ENCODE measurements at regions not wholly inside any gene's neighbourhood (a gene's known extent, or its start where the extent isn't known, plus 50 kb on each side); places are given as distances from the start of the nearest gene placed in this dataset.
A peak's percentile ranks its signal among the peaks of the same experiment; 100 is the strongest.

DNA sequence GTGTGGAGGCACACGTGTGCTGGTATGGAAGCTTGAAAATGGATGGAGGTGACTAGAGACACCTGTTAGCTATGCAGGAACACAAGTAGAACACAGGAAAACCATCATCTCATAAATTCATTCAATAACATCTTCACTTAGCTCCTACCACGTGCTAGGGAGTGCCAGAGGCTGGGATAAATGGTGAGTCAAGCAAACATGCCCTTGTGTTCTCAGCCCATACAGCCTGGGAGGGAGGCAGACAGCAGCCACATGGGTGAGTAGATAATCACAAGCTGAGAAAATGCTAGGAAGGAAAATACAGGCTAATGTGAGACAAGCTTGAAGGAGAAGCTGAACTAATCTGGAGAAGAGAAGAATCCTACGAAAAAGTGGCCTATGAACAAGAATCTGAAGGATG is 468.0 kb upstream of the ZMIZ1 start:
- H3K27ac ChIP-seq: no peak overlapping the region
- WGBS, 3 donors: 30 to 34% (median 31%) methylated on average over 3 of the region's 3 CpGs
- H3K27me3 ChIP-seq: no peaks in the 10 kb centered on the region
- TF ChIP-seq, protein P1, sequence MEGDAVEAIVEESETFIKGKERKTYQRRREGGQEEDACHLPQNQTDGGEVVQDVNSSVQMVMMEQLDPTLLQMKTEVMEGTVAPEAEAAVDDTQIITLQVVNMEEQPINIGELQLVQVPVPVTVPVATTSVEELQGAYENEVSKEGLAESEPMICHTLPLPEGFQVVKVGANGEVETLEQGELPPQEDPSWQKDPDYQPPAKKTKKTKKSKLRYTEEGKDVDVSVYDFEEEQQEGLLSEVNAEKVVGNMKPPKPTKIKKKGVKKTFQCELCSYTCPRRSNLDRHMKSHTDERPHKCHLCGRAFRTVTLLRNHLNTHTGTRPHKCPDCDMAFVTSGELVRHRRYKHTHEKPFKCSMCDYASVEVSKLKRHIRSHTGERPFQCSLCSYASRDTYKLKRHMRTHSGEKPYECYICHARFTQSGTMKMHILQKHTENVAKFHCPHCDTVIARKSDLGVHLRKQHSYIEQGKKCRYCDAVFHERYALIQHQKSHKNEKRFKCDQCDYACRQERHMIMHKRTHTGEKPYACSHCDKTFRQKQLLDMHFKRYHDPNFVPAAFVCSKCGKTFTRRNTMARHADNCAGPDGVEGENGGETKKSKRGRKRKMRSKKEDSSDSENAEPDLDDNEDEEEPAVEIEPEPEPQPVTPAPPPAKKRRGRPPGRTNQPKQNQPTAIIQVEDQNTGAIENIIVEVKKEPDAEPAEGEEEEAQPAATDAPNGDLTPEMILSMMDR (IDR thresholded peaks at IDR 0.05): no peak
- no peak for TF ChIP-seq POLR2A (IDR thresholded peaks at IDR 0.05)
- TF ChIP-seq EP300 (IDR thresholded peaks at IDR 0.05): no peak
- H3K4me3 ChIP-seq: no peak overlapping the region
- H3K9me3 ChIP-seq: no peaks in the 10 kb centered on the region
- no peaks in the 10 kb centered on the region for H3K36me3 ChIP-seq
- H3K4me1 ChIP-seq (ENCODE audit: insufficient read depth): no peaks in the 10 kb centered on the region
- intact Hi-C loops (cut with DNase I): no loop called here
- peak in 2 of 5 donors; percentile 38 to 45 for DNase-seq

DNA sequence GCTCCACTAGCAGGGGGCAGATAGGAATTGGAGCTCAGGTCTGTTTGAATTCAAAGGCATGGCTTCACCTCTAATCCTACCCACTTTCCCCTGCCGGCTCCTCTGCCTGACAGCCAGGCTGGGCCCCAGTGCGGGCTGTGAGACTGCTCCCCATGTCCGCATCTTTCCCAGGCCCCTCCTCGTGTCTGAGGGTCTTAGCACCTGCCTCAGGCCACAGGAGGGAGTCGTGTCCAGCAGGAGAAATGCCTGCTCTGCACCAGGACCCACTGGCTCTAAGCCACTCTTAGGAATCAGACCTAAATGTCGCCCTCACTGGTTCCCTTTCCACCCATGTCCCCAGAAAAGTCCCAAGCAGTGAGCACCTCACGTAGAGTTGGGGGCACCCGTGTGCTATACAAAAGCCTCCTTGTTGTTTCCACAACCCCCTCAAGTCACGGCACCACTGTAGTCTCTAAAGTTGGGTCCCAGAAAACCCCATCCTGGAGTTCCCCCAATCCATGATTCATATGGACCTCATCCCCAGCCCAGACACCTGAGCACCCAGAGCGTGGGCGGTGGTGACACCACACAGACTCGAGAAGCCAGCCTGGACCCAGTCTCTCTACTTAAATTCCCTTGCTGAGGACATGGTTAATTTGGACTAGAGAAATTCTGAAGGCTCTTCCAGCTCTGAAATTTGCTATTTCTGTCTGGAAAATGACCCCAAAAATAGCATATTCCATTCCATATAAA is 466.4 kb upstream of the ZMIZ1 start:
- TF ChIP-seq EP300 (IDR thresholded peaks at IDR 0.05): no peak
- TF ChIP-seq POLR2A (IDR thresholded peaks at IDR 0.05): no peak
- TF ChIP-seq, protein P1 (IDR thresholded peaks at IDR 0.05): no peak
- no peak overlapping the region for H3K4me3 ChIP-seq
- WGBS, 3 donors: 90 to 95% (median 92%) methylated on average over 12 of the region's 12 CpGs
- intact Hi-C loops (cut with DNase I): no loop called here
- no peaks in the 10 kb centered on the region for H3K4me1 ChIP-seq (ENCODE audit: insufficient read depth)
- no peak for DNase-seq
- no peaks in the 10 kb centered on the region for H3K9me3 ChIP-seq
- H3K27ac ChIP-seq: no peak overlapping the region
- no peaks in the 10 kb centered on the region for H3K27me3 ChIP-seq
- H3K36me3 ChIP-seq: no peaks in the 10 kb centered on the region

DNA sequence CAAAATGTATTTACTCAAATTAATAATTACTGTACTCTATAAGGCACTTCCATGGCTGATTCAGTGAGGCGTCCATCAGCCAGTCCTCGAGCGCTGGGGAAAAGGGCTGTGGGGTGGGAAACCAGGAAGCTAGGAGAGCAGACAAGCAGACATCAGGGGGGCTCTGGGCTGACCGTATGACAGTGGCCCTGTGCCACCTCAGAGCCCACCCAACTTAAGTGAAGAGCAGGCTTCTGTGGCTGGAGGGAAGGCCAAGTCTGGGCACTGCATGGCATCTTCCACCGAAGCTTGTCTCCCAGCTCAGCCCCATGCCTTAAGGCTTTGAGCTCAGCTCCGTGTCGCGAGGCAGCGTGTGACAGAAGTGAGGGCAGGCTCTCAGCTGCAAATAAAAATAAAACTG is 464.5 kb upstream of the ZMIZ1 start:
- no peak overlapping the region for H3K4me3 ChIP-seq
- TF ChIP-seq, protein P1 (IDR thresholded peaks at IDR 0.05): no peak
- TF ChIP-seq POLR2A (IDR thresholded peaks at IDR 0.05): no peak
- 90 to 96% (median 91%) methylated on average over 9 of the region's 9 CpGs for WGBS, 3 donors
- H3K4me1 ChIP-seq (ENCODE audit: insufficient read depth): no peaks in the 10 kb centered on the region
- H3K36me3 ChIP-seq: no peaks in the 10 kb centered on the region
- H3K27me3 ChIP-seq: no peaks in the 10 kb centered on the region
- no peak for DNase-seq
- no peak overlapping the region for H3K27ac ChIP-seq
- intact Hi-C loops (cut with DNase I): no loop called here
- H3K9me3 ChIP-seq: no peaks in the 10 kb centered on the region

DNA sequence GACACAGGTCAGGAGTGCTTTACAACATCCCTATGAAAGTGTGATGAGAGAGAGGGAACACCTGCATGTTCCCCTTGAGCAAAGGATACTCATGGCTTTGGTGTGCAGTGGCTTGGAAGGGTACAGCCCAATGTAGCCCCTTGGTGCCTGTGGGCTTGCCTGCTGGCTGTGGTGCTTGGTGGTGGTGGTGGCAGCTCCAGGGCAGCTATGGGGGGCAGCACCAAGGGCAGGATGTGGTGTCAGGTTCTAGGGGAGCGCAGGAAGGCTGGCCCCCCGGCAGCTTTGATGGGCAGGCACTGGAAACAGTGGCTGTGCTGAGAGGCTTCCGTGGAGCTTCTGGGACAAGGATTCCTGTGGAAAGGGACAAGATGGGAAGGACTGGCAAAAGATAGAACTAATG is 464.0 kb upstream of the ZMIZ1 start:
- no peaks in the 10 kb centered on the region for H3K4me1 ChIP-seq (ENCODE audit: insufficient read depth)
- no peak for DNase-seq
- H3K9me3 ChIP-seq: no peaks in the 10 kb centered on the region
- WGBS, 3 donors: 84 to 89% (median 88%) methylated on average over 3 of the region's 3 CpGs
- intact Hi-C loops (cut with DNase I): no loop called here
- H3K27me3 ChIP-seq: no peaks in the 10 kb centered on the region
- H3K36me3 ChIP-seq: no peaks in the 10 kb centered on the region
- no peak overlapping the region for H3K4me3 ChIP-seq
- no peak overlapping the region for H3K27ac ChIP-seq
- TF ChIP-seq, protein P1 (IDR thresholded peaks at IDR 0.05): no peak
- TF ChIP-seq POLR2A (IDR thresholded peaks at IDR 0.05): no peak
- TF ChIP-seq EP300 (IDR thresholded peaks at IDR 0.05): no peak
